ENCODE measurements at regions not wholly inside any gene's neighbourhood (a gene's known extent, or its start where the extent isn't known, plus 50 kb on each side); places are given as distances from the start of the nearest gene placed in this dataset.

GRCh38 chr11:134642206-134642605, 230.2 kb upstream of the B3GAT1 start:
- no peak for ATAC-seq
- no peaks in the 10 kb centered on the region for H3K9me3 ChIP-seq
- H3K36me3 ChIP-seq (replicated peaks in 1 of 2; ENCODE audit: insufficient read depth in 1 of 2, low read depth in 2 of 2), result no peaks in the 10 kb centered on the region
- DNase-seq, result no peak
- no peaks in the 10 kb centered on the region for H3K4me1 ChIP-seq
- no peaks in the 10 kb centered on the region for H3K27me3 ChIP-seq
- no peak overlapping the region for H3K27ac ChIP-seq
- TF ChIP-seq POLR2A (IDR thresholded peaks at IDR 0.05) (no peak), CTCF (IDR thresholded peaks at IDR 0.05) (no peak)
- no peak overlapping the region for H3K4me3 ChIP-seq
- whole genome bisulfite sequencing, 2 donors, result 47 to 53% methylated on average over 3 of the region's 3 CpGs
- intact Hi-C loops (cut with DNase I), result no loop called here

GRCh38 chr11:134640971-134641968, 229.2 kb upstream of the B3GAT1 start:
- no peak overlapping the region for H3K27ac ChIP-seq
- WGBS, 2 donors, result 68 to 78% methylated on average over 14 to 17 of the region's 17 CpGs
- no peak for ATAC-seq
- H3K27me3 ChIP-seq, result no peaks in the 10 kb centered on the region
- no peaks in the 10 kb centered on the region for H3K4me1 ChIP-seq
- no peaks in the 10 kb centered on the region for H3K9me3 ChIP-seq
- no peak overlapping the region for H3K4me3 ChIP-seq
- DNase-seq, result no peak
- no peak for TF ChIP-seq POLR2A (IDR thresholded peaks at IDR 0.05)
- TF ChIP-seq CTCF (IDR thresholded peaks at IDR 0.05), result no peak
- no peaks in the 10 kb centered on the region for H3K36me3 ChIP-seq (replicated peaks in 1 of 2; ENCODE audit: insufficient read depth in 1 of 2, low read depth in 2 of 2)
- intact Hi-C loops (cut with DNase I), result no loop called here

- no peak for DNase-seq
- no peaks in the 10 kb centered on the region for H3K4me1 ChIP-seq
- H3K36me3 ChIP-seq (replicated peaks in 1 of 2; ENCODE audit: insufficient read depth in 1 of 2, low read depth in 2 of 2), result no peaks in the 10 kb centered on the region
- no peak for ATAC-seq
- TF ChIP-seq POLR2A (IDR thresholded peaks at IDR 0.05), result no peak
- TF ChIP-seq CTCF (IDR thresholded peaks at IDR 0.05), result no peak
- 52 to 78% methylated on average over 4 to 5 of the region's 5 CpGs for WGBS, 2 donors
- no peak overlapping the region for H3K4me3 ChIP-seq
- no peaks in the 10 kb centered on the region for H3K9me3 ChIP-seq
- H3K27ac ChIP-seq, result no peak overlapping the region
- intact Hi-C loops (cut with DNase I), result no loop called here
- H3K27me3 ChIP-seq, result no peaks in the 10 kb centered on the region
Observed at GRCh38 chr11:134640536-134640935, 228.5 kb upstream of the B3GAT1 start.

- TF ChIP-seq CTCF (IDR thresholded peaks at IDR 0.05), result no peak
- TF ChIP-seq POLR2A (IDR thresholded peaks at IDR 0.05), result no peak
- H3K27ac ChIP-seq, result no peak overlapping the region
- no peaks in the 10 kb centered on the region for H3K27me3 ChIP-seq
- no peaks in the 10 kb centered on the region for H3K36me3 ChIP-seq (replicated peaks in 1 of 2; ENCODE audit: insufficient read depth in 1 of 2, low read depth in 2 of 2)
- intact Hi-C loops (cut with DNase I), result no loop called here
- ATAC-seq, result no peak
- DNase-seq, result no peak
- 62 to 71% methylated on average over 11 to 14 of the region's 15 CpGs for WGBS, 2 donors
- H3K4me1 ChIP-seq, result no peaks in the 10 kb centered on the region
- no peak overlapping the region for H3K4me3 ChIP-seq
- H3K9me3 ChIP-seq, result no peaks in the 10 kb centered on the region
Observed at GRCh38 chr11:134639586-134640330, 227.7 kb upstream of the B3GAT1 start.

All from body of pancreas (tissue), 4 donors.